ENCODE measurements at regions not wholly inside any gene's neighbourhood (a gene's known extent, or its start where the extent isn't known, plus 50 kb on each side); places are given as distances from the start of the nearest gene placed in this dataset.

DNA sequence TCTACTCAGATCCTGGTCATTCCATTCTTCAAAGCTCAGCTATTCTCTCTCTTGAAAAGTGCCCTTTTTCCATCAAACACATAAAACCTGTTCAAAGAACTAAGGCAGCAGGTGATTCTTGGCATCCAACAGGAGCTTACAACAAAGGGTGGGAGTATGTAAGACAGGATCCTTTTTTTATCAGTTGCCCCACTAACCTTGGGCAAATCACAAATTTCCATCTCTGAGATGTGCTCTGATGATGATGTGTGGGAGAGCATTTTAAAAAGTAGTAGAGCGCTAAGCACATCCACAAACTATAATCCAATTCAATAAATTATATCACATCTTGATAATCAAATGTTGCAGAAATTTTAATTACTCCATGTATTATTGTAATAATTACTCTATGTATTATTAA lies 53.7 kb upstream of the FDX1 start:
- TF ChIP-seq, protein P1, sequence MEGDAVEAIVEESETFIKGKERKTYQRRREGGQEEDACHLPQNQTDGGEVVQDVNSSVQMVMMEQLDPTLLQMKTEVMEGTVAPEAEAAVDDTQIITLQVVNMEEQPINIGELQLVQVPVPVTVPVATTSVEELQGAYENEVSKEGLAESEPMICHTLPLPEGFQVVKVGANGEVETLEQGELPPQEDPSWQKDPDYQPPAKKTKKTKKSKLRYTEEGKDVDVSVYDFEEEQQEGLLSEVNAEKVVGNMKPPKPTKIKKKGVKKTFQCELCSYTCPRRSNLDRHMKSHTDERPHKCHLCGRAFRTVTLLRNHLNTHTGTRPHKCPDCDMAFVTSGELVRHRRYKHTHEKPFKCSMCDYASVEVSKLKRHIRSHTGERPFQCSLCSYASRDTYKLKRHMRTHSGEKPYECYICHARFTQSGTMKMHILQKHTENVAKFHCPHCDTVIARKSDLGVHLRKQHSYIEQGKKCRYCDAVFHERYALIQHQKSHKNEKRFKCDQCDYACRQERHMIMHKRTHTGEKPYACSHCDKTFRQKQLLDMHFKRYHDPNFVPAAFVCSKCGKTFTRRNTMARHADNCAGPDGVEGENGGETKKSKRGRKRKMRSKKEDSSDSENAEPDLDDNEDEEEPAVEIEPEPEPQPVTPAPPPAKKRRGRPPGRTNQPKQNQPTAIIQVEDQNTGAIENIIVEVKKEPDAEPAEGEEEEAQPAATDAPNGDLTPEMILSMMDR (optimal IDR thresholded peaks at IDR 0.05 in 1 of 3, IDR thresholded peaks at IDR 0.05 in 1 of 3, conservative IDR thresholded peaks at IDR 0.05 in 1 of 3; ENCODE audit: extremely low read depth in 1 of 3, insufficient read depth in 2 of 3, low read length in 3 of 3) = no peak
- no peak for TF ChIP-seq EZH2 (IDR thresholded peaks at IDR 0.05; ENCODE audit: low read length)

Data from keratinocyte (primary cell).